ENCODE measurements at regions not wholly inside any gene's neighbourhood (a gene's known extent, or its start where the extent isn't known, plus 50 kb on each side); places are given as distances from the start of the nearest gene placed in this dataset.

GRCh38 chr2:103295591-103295990, 533.8 kb downstream of the TMEM182 start:
- no peak for DNase-seq (ENCODE audit: low read depth)
- no peak for TF ChIP-seq CTCF (conservative IDR thresholded peaks at IDR 0.05; ENCODE audit: low read depth, low read length)

GRCh38 chr2:103324671-103325070, 562.8 kb downstream of the TMEM182 start:
- no peak for TF ChIP-seq CTCF (conservative IDR thresholded peaks at IDR 0.05; ENCODE audit: low read depth, low read length)
- no peak overlapping the region for H3K4me3 ChIP-seq (ENCODE audit: low read length)
- DNase-seq (ENCODE audit: low read depth), result no peak

More at GRCh38 chr2:103295591-103295990, 533.8 kb downstream of the TMEM182 start:
- no peak overlapping the region for H3K4me3 ChIP-seq (ENCODE audit: low read length)

GRCh38 chr2:103327386-103327785, 565.6 kb downstream of the TMEM182 start:
- TF ChIP-seq CTCF (conservative IDR thresholded peaks at IDR 0.05; ENCODE audit: low read depth, low read length), result no peak
- no peak for DNase-seq (ENCODE audit: low read depth)
- H3K4me3 ChIP-seq (ENCODE audit: low read length), result no peak overlapping the region

- H3K4me3 ChIP-seq (ENCODE audit: low read length), result no peak overlapping the region
- no peak for DNase-seq (ENCODE audit: low read depth)
- TF ChIP-seq CTCF (conservative IDR thresholded peaks at IDR 0.05; ENCODE audit: low read depth, low read length), result no peak
Measured at GRCh38 chr2:103327966-103328365, 566.1 kb downstream of the TMEM182 start.

GRCh38 chr2:103335403-103335802, 573.6 kb downstream of the TMEM182 start:
- no peak for DNase-seq (ENCODE audit: low read depth)
- no peak for TF ChIP-seq CTCF (conservative IDR thresholded peaks at IDR 0.05; ENCODE audit: low read depth, low read length)
- H3K4me3 ChIP-seq (ENCODE audit: low read length), result no peak overlapping the region

GRCh38 chr2:103338819-103339218, 577.0 kb downstream of the TMEM182 start:
- TF ChIP-seq CTCF (conservative IDR thresholded peaks at IDR 0.05; ENCODE audit: low read depth, low read length), result no peak
- no peak overlapping the region for H3K4me3 ChIP-seq (ENCODE audit: low read length)
- no peak for DNase-seq (ENCODE audit: low read depth)

- no peak overlapping the region for H3K4me3 ChIP-seq (ENCODE audit: low read length)
- TF ChIP-seq CTCF (conservative IDR thresholded peaks at IDR 0.05; ENCODE audit: low read depth, low read length), result no peak
Measured at GRCh38 chr2:103346780-103347179, 584.9 kb downstream of the TMEM182 start.

More at GRCh38 chr2:103346780-103347179, 584.9 kb downstream of the TMEM182 start:
- DNase-seq (ENCODE audit: low read depth), result no peak
